Motor neuron (in vitro differentiated cells): ENCODE measurements at regions not wholly inside any gene's neighbourhood (a gene's known extent, or its start where the extent isn't known, plus 50 kb on each side); places are given as distances from the start of the nearest gene placed in this dataset.
A peak's percentile ranks its signal among the peaks of the same experiment; 100 is the strongest.

Experiments used
- ATAC-seq, 8 experiments: fragments of 200-7000 bp; cut with Tn5 transposase; replicated peaks in 6 of 8; 2 replicates each; pipeline ENCODE4 v1.8.0; 2021; ENCODE audit warnings: mild to moderate bottlenecking in 8 of 8, moderate library complexity in 8 of 8
- H3K27ac ChIP-seq, 2 donors: fragments of 250-450 bp; sonication (Bioruptor Pico); 2 replicates each; pipeline ENCODE4 v1.9.0; 2021; ENCODE audit warnings: antibody characterized with exemption in 2 of 2, mild to moderate bottlenecking in 2 of 2, moderate library complexity in 1 of 2
- H3K4me1 ChIP-seq, 2 donors: fragments of 250-450 bp; sonication (Bioruptor Pico); replicated peaks in 1 of 2; 2 replicates each; pipeline ENCODE4 v1.6.1; 2021; ENCODE audit warnings: antibody characterized with exemption in 2 of 2, mild to moderate bottlenecking in 2 of 2, moderate library complexity in 1 of 2
- H3K4me3 ChIP-seq, 5 donors: fragments of 250-450 bp; sonication (Bioruptor Pico); 2 replicates each; pipeline ENCODE4 v1.9.0; 2021; ENCODE audit warnings: antibody characterized with exemption in 5 of 5, mild to moderate bottlenecking in 5 of 5, moderate library complexity in 4 of 5
- WGBS, 10 experiments: fragments of 450-650 bp; shearing (Covaris generic); methylation state at CpG; one replicate each; pipeline ENCODE4 v1.0.0; 2022; 5-methylcytosine and 5-hydroxymethylcytosine counted together
- in situ Hi-C, 9 experiments: fragments of 400-800 bp; cut with MboI; loops; one replicate each; pipeline ENCODE4 v1.15.0; 2021; ENCODE audit warnings: low sequenced_read_pairs in 9 of 9, low pct_unique_long_range_greater_than_20kb in 2 of 9; ENCODE audit not compliant: unreplicated experiment in 9 of 9

GRCh38 chr3:178075344-178075743 is 460.9 kb upstream of the KCNMB2 start:
- Histone ChIP-seq H3K27ac (no peak overlapping the region), H3K4me3 (no peak overlapping the region), H3K4me1 (peaks cover 18 to 48% of the 10 kb centered on the region in 2 donors)
- peak in 4 of 8 experiments; percentile 32 to 81 (median 56) for ATAC-seq
- 16 to 80% (median 43%) methylated on average over 1 to 5 of the region's 5 CpGs; no CpG with 5 or more reads in 2 of the 10 experiments for WGBS, 10 experiments
- in situ Hi-C loops, result loop anchor here in 1 of 9 experiments (25.0 kb wide), 1 partner anchor 237 kb away; no protein-coding TSS in a partner anchor

- 0 to 64% (median 17%) methylated on average over 1 of the region's 1 CpG; no CpG with 5 or more reads in 3 of the 10 experiments for WGBS, 10 experiments
- Histone ChIP-seq H3K27ac (no peak overlapping the region), H3K4me1 (peaks cover 9 to 31% of the 10 kb centered on the region in 2 donors), H3K4me3 (no peak overlapping the region)
- ATAC-seq, result no peak
- in situ Hi-C loops, result loop anchor here in 1 of 9 experiments (25.0 kb wide), 1 partner anchor 233 kb away; no protein-coding TSS in a partner anchor
Measured at GRCh38 chr3:178078953-178079352, 457.3 kb upstream of the KCNMB2 start.

- no peak overlapping the region for H3K27ac ChIP-seq
- H3K4me3 ChIP-seq, result no peak overlapping the region
- in situ Hi-C loops, result loop anchor here in 1 of 9 experiments (25.0 kb wide), 1 partner anchor 232 kb away; no protein-coding TSS in a partner anchor
- 33 to 100% (median 88%) methylated on average over 1 of the region's 1 CpG; no CpG with 5 or more reads in 1 of the 10 experiments for WGBS, 10 experiments
- H3K4me1 ChIP-seq, result peaks cover 17 to 32% of the 10 kb centered on the region in 2 donors
- no peak for ATAC-seq
Measured at GRCh38 chr3:178079966-178080365, 456.3 kb upstream of the KCNMB2 start.

- WGBS, 10 experiments, result 70 to 100% (median 92%) methylated on average over 2 to 4 of the region's 4 CpGs; no CpG with 5 or more reads in 2 of the 10 experiments
- H3K27ac ChIP-seq, result no peak overlapping the region
- no peak overlapping the region for H3K4me3 ChIP-seq
- peaks cover 30 to 43% of the 10 kb centered on the region in 2 donors for H3K4me1 ChIP-seq
- no peak for ATAC-seq
- in situ Hi-C loops, result loop anchor here in 1 of 9 experiments (25.0 kb wide), 1 partner anchor 230 kb away; no protein-coding TSS in a partner anchor
Measured at GRCh38 chr3:178082326-178082906, 453.8 kb upstream of the KCNMB2 start.

- Histone ChIP-seq H3K27ac (peak overlapping the region; percentile 26 to 66), H3K4me1 (peaks cover 39 to 60% of the 10 kb centered on the region in 2 donors), H3K4me3 (no peak overlapping the region)
- in situ Hi-C loops, result loop anchor here in 1 of 9 experiments (25.0 kb wide), 1 partner anchor 228 kb away; no protein-coding TSS in a partner anchor
- peak in 5 of 8 experiments; percentile 1 to 33 (median 19) for ATAC-seq
- WGBS, 10 experiments, result 0 to 64% (median 38%) methylated on average over 1 to 6 of the region's 6 CpGs
Measured at GRCh38 chr3:178083906-178084866, 452.1 kb upstream of the KCNMB2 start.

- Histone ChIP-seq H3K27ac (peak overlapping the region; percentile 44 to 66), H3K4me1 (peaks cover 41 to 58% of the 10 kb centered on the region in 2 donors), H3K4me3 (no peak overlapping the region)
- in situ Hi-C loops, result loop anchor here in 1 of 9 experiments (25.0 kb wide), 1 partner anchor 227 kb away; no protein-coding TSS in a partner anchor
- 0 to 73% (median 34%) methylated on average over 1 to 4 of the region's 6 CpGs for WGBS, 10 experiments
- ATAC-seq, result peak in 7 of 8 experiments; percentile 44 to 94 (median 90)
Measured at GRCh38 chr3:178084938-178085816, 451.1 kb upstream of the KCNMB2 start.

GRCh38 chr3:178085817-178086123 is 450.5 kb upstream of the KCNMB2 start:
- Histone ChIP-seq H3K27ac (peak overlapping the region; percentile 7 to 44), H3K4me1 (peaks cover 41 to 57% of the 10 kb centered on the region in 2 donors), H3K4me3 (no peak overlapping the region)
- ATAC-seq, result no peak
- in situ Hi-C loops, result loop anchor here in 1 of 9 experiments (25.0 kb wide), 1 partner anchor 227 kb away; no protein-coding TSS in a partner anchor

- ATAC-seq, result no peak
- peaks cover 41 to 57% of the 10 kb centered on the region in 2 donors for H3K4me1 ChIP-seq
- WGBS, 10 experiments, result 85 to 100% (median 96%) methylated on average over 1 to 6 of the region's 6 CpGs
- H3K27ac ChIP-seq, result no peak overlapping the region
- in situ Hi-C loops, result loop anchor here in 1 of 9 experiments (25.0 kb wide), 1 partner anchor 226 kb away; no protein-coding TSS in a partner anchor
- H3K4me3 ChIP-seq, result no peak overlapping the region
Measured at GRCh38 chr3:178086144-178086825, 450.0 kb upstream of the KCNMB2 start.

- Histone ChIP-seq H3K4me1 (peaks cover 41 to 57% of the 10 kb centered on the region in 2 donors), H3K27ac (no peak overlapping the region), H3K4me3 (no peak overlapping the region)
- in situ Hi-C loops, result loop anchor here in 1 of 9 experiments (25.0 kb wide), 1 partner anchor 225 kb away; no protein-coding TSS in a partner anchor
- no peak for ATAC-seq
Measured at GRCh38 chr3:178087376-178087775, 448.9 kb upstream of the KCNMB2 start.

- peak in 3 of 8 experiments; percentile 11 to 52 (median 15) for ATAC-seq
- Histone ChIP-seq H3K27ac (no peak overlapping the region), H3K4me1 (peaks cover 32 to 48% of the 10 kb centered on the region in 2 donors), H3K4me3 (no peak overlapping the region)
- 14 to 69% (median 38%) methylated on average over 1 of the region's 1 CpG; no CpG with 5 or more reads in 3 of the 10 experiments for WGBS, 10 experiments
- in situ Hi-C loops, result loop anchor here in 1 of 9 experiments (25.0 kb wide), 1 partner anchor 223 kb away; no protein-coding TSS in a partner anchor
Measured at GRCh38 chr3:178088963-178089362, 447.3 kb upstream of the KCNMB2 start.

GRCh38 chr3:178090899-178091298 is 445.3 kb upstream of the KCNMB2 start:
- ATAC-seq, result no peak
- WGBS, 10 experiments, result 75 to 100% (median 100%) methylated on average over 1 of the region's 1 CpG; no CpG with 5 or more reads in 3 of the 10 experiments
- in situ Hi-C loops, result loop anchor here in 1 of 9 experiments (25.0 kb wide), 1 partner anchor 221 kb away; no protein-coding TSS in a partner anchor

More at GRCh38 chr3:178090899-178091298, 445.3 kb upstream of the KCNMB2 start:
- Histone ChIP-seq H3K4me3 (no peak overlapping the region), H3K4me1 (peaks cover 15 to 30% of the 10 kb centered on the region in 2 donors), H3K27ac (no peak overlapping the region)
